Tibial nerve (tissue), 4 donors: ENCODE measurements at regions not wholly inside any gene's neighbourhood (a gene's known extent, or its start where the extent isn't known, plus 50 kb on each side); places are given as distances from the start of the nearest gene placed in this dataset.

Experiments used
- DNase-seq, 2 donors: peaks; one replicate each; pipeline ENCODE4 v3.0.0-alpha.2; 2019; ENCODE audit warnings: low spot score in 2 of 2
- H3K27ac ChIP-seq, 4 donors: fragments of 200-600 bp; sonication (generic) in 3 of 4; one replicate each; pipeline ENCODE4 v1.5.1; 2017 to 2019; ENCODE audit warnings: mild to moderate bottlenecking in 1 of 4
- H3K27me3 ChIP-seq, 2 donors: fragments of 200-600 bp; sonication (generic) in 1 of 2; one replicate each; pipeline versions ENCODE4 v1.5.1 to v1.6.0; 2017 to 2019
- H3K36me3 ChIP-seq, 3 donors: fragments of 200-600 bp; sonication (generic); one replicate each; pipeline ENCODE4 v1.5.1; 2018 to 2019
- H3K4me1 ChIP-seq, 4 donors: fragments of 200-600 bp; sonication (generic) in 3 of 4; one replicate each; pipeline ENCODE4 v1.5.1; 2017 to 2019
- H3K4me3 ChIP-seq, 4 donors: fragments of 200-600 bp; sonication (generic) in 3 of 4; one replicate each; pipeline ENCODE4 v1.5.1; 2017 to 2019; ENCODE audit warnings: mild to moderate bottlenecking in 1 of 4, moderate library complexity in 1 of 4
- H3K9me3 ChIP-seq, 4 donors: fragments of 200-600 bp; sonication (generic) in 3 of 4; one replicate each; pipeline ENCODE4 v1.5.1; 2017 to 2019
- EP300 ChIP-seq, 2 donors: sonication (generic); formaldehyde crosslinking; IDR thresholded peaks; one replicate each; pipeline ENCODE4 v1.6.1; 2017; ENCODE audit warnings: antibody characterized with exemption in 2 of 2, mild to moderate bottlenecking in 1 of 2
- POLR2A ChIP-seq, 2 donors: fragments of 450-650 bp; IDR thresholded peaks; one replicate each; pipeline ENCODE4 v1.6.1; 2017; ENCODE audit warnings: antibody characterized with exemption in 2 of 2, mild to moderate bottlenecking in 2 of 2, moderate library complexity in 2 of 2
- WGBS, 2 donors: methylation state at CpG; one replicate each; pipeline ENCODE4 v1.1.5; 2018; 5-methylcytosine and 5-hydroxymethylcytosine counted together
- TF ChIP-seq, protein P1 (sequence below), 5 experiments: fragments of 200-600 bp in 3 of 5; fragments of 450-650 bp in 2 of 5; sonication (generic) in 3 of 5; IDR thresholded peaks; one replicate each; pipeline ENCODE4 v1.5.1; 2016 to 2019; ENCODE audit warnings: antibody characterized with exemption in 5 of 5, mild to moderate bottlenecking in 3 of 5, moderate library complexity in 2 of 5

GRCh38 chr6:4485735-4486134 lies 290.5 kb upstream of the CDYL start:
- no peaks in the 10 kb centered on the region for H3K36me3 ChIP-seq
- H3K4me1 ChIP-seq: no peaks in the 10 kb centered on the region
- no peak for TF ChIP-seq EP300 (IDR thresholded peaks at IDR 0.05)
- TF ChIP-seq, protein P1, sequence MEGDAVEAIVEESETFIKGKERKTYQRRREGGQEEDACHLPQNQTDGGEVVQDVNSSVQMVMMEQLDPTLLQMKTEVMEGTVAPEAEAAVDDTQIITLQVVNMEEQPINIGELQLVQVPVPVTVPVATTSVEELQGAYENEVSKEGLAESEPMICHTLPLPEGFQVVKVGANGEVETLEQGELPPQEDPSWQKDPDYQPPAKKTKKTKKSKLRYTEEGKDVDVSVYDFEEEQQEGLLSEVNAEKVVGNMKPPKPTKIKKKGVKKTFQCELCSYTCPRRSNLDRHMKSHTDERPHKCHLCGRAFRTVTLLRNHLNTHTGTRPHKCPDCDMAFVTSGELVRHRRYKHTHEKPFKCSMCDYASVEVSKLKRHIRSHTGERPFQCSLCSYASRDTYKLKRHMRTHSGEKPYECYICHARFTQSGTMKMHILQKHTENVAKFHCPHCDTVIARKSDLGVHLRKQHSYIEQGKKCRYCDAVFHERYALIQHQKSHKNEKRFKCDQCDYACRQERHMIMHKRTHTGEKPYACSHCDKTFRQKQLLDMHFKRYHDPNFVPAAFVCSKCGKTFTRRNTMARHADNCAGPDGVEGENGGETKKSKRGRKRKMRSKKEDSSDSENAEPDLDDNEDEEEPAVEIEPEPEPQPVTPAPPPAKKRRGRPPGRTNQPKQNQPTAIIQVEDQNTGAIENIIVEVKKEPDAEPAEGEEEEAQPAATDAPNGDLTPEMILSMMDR (IDR thresholded peaks at IDR 0.05): no peak
- TF ChIP-seq POLR2A (IDR thresholded peaks at IDR 0.05): no peak
- peaks cover 0 to 26% (median 2%) of the 10 kb centered on the region in 4 donors for H3K9me3 ChIP-seq
- no peak overlapping the region for H3K4me3 ChIP-seq
- no peak for DNase-seq
- 94 to 97% methylated on average over 5 of the region's 5 CpGs for WGBS, 2 donors
- no peaks in the 10 kb centered on the region for H3K27me3 ChIP-seq
- H3K27ac ChIP-seq: no peak overlapping the region

DNA sequence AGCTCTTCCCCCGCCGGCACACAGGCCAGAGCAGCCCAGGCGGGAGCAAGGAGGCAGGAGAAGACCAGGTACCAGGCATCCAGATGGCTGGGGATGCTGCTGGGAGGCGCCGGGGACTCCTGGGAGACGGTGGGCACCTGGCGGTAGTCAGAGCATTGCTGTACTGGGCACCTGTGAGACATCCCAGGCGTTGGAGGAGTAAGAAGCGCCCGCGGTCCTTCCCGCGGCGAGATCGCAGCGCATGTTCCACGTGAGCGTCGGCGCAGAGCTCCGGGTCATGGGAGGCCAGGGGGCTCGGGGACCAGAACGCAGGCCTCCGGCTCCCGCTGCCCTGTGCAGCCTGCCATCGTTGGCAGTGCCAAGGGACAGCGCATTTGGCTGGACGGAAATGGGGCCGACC lies 293.7 kb upstream of the CDYL start:
- 96 to 97% methylated on average over 29 of the region's 29 CpGs for WGBS, 2 donors
- DNase-seq: no peak

DNA sequence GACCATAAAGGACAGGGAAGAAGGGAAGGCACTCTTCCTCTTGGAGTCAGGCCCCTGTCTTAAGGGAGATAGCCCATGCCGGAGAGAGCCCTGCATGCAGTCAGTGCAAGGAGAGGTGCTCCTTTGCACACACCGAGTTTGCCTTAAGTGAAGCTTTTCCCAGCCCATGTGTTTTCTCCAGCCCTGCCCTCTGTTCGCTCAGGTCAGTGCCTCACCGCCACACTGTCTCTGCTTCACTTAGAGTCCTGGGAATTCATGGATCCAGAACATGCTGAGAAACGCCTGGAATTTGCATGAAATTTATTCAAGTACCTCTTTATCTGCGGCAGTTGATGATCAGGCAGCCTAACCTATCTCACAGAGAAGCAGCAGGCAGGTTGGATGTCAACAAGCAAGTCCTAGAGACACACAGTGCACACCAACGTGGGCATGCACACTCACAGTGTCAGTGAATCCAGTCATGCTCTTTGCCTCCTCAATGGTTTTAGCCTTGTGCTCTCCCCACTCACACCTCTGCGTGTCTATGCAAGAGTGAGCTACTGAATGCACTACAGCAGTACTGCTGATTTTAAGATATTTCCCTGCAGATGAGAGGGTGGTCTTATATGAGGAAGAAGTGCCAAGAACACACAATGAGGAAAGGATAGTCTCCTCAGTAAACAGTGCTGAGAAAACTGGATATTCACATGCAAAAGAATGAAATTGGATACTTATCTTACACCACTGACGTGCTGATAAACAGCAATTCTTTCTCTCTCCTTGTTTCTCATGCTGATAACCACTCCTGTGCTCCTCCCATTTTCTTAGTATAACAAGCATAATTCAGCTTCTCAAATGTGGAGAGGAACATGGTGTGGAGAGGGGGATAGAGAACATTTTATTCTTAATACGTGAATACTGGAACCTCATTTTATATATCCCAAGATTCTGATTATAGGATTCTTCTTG lies 295.1 kb upstream of the CDYL start:
- DNase-seq: no peak
- TF ChIP-seq, protein P1 (IDR thresholded peaks at IDR 0.05): no peak
- TF ChIP-seq POLR2A (IDR thresholded peaks at IDR 0.05) (no peak), EP300 (IDR thresholded peaks at IDR 0.05) (no peak)
- no peak overlapping the region for H3K4me3 ChIP-seq
- no peaks in the 10 kb centered on the region for H3K36me3 ChIP-seq
- 57% methylated on average over 10 of the region's 10 CpGs for WGBS, 2 donors
- H3K27me3 ChIP-seq: no peaks in the 10 kb centered on the region
- no peak overlapping the region for H3K27ac ChIP-seq
- H3K4me1 ChIP-seq: no peaks in the 10 kb centered on the region
- peaks cover 0 to 3% (median 0%) of the 10 kb centered on the region in 4 donors for H3K9me3 ChIP-seq

More for the DNA sequence above, 293.7 kb upstream of the CDYL start:
- TF ChIP-seq EP300 (IDR thresholded peaks at IDR 0.05): no peak
- TF ChIP-seq POLR2A (IDR thresholded peaks at IDR 0.05): no peak
- TF ChIP-seq, protein P1 (IDR thresholded peaks at IDR 0.05): no peak
- no peaks in the 10 kb centered on the region for H3K4me1 ChIP-seq
- no peak overlapping the region for H3K4me3 ChIP-seq
- no peaks in the 10 kb centered on the region for H3K27me3 ChIP-seq
- H3K27ac ChIP-seq: no peak overlapping the region
- H3K36me3 ChIP-seq: no peaks in the 10 kb centered on the region
- peaks cover 0 to 3% (median 0%) of the 10 kb centered on the region in 4 donors for H3K9me3 ChIP-seq

GRCh38 chr6:4478098-4478497 lies 298.1 kb upstream of the CDYL start:
- Histone ChIP-seq H3K27me3 (no peaks in the 10 kb centered on the region), H3K36me3 (no peaks in the 10 kb centered on the region), H3K27ac (no peak overlapping the region), H3K4me3 (no peak overlapping the region), H3K9me3 (no peaks in the 10 kb centered on the region), H3K4me1 (no peaks in the 10 kb centered on the region)
- TF ChIP-seq EP300 (IDR thresholded peaks at IDR 0.05): no peak
- 82 to 88% methylated on average over 3 of the region's 3 CpGs for WGBS, 2 donors
- no peak for DNase-seq

GRCh38 chr6:4474810-4475209 lies 301.4 kb upstream of the CDYL start:
- TF ChIP-seq EP300 (IDR thresholded peaks at IDR 0.05) (no peak), POLR2A (IDR thresholded peaks at IDR 0.05) (no peak)
- TF ChIP-seq, protein P1 (IDR thresholded peaks at IDR 0.05): no peak
- 93% methylated on average over 4 of the region's 4 CpGs for WGBS, 2 donors
- Histone ChIP-seq H3K27me3 (no peaks in the 10 kb centered on the region), H3K9me3 (peaks cover 0 to 29% (median 0%) of the 10 kb centered on the region in 4 donors), H3K36me3 (no peaks in the 10 kb centered on the region), H3K4me3 (no peak overlapping the region), H3K27ac (no peak overlapping the region), H3K4me1 (no peaks in the 10 kb centered on the region)
- no peak for DNase-seq
